HuH-7.5 (cell line): ENCODE measurements at regions not wholly inside any gene's neighbourhood (a gene's known extent, or its start where the extent isn't known, plus 50 kb on each side); places are given as distances from the start of the nearest gene placed in this dataset.
"Not testable (repeated sequence)": the region's sequence is repeated elsewhere in the genome, so short reads cannot be mapped to it uniquely, and the experiment has no call there.

ENCODE experiments used
- DNase-seq: peaks from one replicate; pipeline ENCODE4 v3.0.0; 2011; ENCODE audit warnings: low spot score

DNA sequence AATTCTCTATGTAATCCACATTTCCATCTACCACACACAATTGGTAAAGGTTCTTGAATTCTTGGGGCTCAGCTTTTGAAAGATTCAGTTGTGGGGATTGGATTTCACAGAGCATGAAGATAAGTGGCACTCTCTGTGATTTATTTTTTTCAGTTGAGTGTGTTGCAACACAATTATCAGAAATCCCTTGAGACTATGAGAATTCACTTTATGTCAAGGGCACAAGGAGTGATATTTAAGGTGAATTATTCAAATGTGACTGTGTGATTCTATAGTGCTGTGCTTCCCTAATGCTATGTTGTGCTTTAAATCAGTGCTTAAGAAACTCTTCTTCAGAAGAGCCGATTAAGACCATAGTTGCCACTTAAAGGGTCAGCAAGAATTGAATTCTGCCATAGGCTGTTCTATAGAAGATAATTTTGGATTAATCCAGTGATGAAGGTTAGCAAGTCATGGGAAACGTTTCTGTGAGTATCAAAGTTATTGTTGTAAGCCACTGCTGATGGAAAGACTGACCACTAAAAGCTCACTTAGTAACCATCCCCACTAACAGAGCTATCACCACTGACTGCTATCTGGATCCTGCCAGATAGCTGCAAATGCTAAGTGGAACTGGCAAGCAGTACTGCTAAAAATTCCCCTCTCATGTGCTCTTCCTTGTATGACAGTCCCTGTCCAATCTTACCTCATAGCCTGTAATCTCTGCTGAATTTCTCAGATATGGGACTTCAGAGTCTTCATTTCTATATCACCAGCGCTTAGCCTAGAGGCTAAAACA lies 134.0 kb upstream of the SEMA3D start:
- no peak for DNase-seq

DNA sequence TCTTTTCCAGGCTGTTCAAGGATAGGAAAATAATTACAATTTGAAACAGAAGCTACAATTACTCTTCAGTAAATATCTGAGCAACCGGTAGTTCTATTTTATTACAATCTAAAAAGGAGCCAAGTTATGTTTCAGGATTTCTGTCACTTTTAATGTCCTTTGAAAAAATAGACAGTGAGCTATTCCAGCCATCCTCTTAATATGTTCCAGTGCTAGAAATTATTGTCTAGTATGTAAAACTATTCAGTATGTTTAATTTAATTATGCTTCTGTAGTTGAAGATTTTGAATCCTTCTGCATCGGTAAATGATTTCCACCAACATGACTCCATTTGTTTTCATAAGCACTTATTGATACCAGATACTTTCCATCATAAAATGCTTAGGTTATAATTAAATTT lies 129.6 kb upstream of the SEMA3D start:
- no peak for DNase-seq

DNA sequence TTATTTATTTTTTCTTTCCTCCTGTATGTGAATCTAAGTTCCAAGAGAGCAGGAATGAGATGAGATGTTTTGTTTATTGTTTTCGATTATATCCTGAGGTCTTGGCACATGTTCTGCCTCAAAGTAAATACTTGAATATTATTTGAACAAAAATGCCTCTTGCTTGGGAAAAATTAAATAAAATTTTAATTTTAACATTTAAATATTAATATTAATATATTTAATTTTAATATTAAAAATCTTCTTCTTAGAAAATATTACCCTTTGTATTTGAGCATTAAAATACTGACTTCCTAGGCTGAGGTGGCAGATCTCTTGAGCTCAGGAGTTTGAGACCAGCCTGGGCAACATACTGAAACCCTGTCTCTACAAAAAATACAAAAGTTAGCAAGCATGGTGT lies 123.4 kb upstream of the SEMA3D start:
- no peak for DNase-seq

DNA sequence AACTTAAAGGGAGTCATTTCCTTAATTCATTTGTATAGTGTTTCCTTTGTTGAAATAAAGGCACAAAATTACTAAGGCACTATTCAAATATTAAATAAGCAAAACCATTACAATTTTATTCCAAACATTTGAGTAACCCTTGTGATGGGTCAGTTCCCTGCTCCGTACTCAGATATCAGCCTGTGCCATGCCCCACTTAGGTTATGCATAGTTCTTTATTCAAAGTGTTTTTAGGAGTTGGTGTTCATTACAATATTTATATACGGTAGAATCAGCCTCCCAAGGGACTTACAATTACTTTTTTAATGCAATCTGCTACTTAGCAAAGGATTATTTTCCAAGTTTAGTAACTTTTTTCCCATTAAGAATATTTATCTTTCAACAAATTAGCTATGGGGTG lies 119.3 kb upstream of the SEMA3D start:
- no peak for DNase-seq

DNA sequence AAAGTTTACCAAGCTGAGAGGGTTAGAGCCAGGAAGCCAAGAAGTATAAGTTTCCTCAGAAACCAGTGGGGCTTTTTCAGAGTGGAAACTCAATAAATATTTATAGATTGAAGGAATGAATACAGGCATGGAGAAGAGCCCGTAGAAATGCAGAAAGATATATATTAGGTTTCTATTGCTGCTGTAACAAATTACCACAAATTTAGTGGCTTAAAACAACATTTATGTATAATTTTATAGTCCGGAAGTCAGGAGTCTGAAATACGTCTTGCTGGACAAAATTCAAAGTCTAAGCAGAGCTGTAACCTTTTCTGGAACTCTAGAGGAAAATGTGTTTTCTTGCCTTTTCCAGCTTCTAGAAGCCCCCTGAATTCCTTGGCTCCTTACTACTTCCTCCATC lies 107.3 kb upstream of the SEMA3D start:
- no peak for DNase-seq

DNA sequence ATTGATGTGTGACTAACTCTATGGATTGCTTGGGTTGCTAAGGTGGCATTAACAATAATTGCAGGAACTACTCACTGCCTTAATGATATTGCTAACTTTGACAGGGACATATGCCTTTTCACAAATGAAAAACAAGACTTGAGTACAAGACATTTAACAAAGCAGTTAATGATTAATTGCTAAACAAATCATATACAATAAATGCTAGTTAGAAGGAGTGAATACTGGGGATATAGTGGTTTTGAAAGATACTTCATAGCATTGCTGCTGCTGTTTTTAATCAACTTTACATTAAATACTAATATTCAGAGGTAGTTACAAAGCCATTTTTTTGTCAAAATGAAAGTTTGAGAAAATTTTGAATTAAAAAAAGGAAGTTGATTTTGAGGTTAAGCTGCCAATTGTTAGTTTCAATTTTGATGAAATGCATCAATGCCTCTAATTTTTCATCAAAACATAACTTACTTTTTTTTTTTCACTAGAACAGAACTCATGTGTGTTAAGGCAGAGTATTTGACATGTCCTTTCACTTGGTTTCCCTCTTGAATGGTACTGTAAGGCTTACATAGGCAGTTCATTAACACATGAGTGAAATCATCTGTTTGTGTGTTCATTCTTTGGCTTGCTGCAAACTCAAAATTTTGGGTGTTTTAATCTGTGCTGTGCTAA lies 106.2 kb upstream of the SEMA3D start:
- no peak for DNase-seq

DNA sequence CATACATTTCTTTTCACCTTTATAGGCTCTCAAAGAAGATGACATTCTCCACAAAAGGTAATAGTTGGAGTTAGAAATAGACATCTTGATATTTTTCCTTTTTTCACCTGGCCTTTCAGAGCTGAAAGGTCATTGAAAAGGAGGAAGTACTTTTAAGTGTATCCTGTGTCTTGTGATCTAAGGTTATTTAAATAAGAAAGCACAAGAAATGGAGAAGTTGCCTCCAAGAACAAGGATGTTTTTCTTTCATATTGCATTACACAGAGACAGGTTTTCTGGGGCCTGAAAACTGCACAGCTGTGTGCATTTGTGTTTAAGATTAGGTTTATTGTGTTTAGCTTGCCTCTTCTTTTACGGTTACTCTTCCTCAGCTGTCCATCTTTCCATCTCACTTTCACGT lies 103.4 kb upstream of the SEMA3D start:
- DNase-seq, result no peak

DNA sequence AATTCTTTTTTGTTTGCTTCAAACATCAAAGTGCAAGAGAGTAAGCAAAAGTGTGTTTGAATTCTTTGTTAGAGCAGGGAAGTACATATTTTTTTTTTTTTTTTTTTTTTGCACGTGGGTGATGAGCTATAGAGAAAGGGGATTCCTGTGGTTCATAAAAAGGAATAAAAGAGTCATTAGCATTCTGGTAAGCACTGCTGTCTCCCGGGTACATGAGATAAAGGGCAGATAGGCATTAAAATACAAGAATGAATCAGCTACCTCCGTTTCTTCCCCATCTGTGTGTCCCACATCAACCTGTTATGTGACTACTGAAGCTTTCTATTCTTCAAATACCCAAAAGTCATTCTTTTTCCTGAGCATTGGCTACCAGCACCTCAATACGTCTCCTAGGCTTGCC lies 102.4 kb upstream of the SEMA3D start:
- DNase-seq, result no peak

DNA sequence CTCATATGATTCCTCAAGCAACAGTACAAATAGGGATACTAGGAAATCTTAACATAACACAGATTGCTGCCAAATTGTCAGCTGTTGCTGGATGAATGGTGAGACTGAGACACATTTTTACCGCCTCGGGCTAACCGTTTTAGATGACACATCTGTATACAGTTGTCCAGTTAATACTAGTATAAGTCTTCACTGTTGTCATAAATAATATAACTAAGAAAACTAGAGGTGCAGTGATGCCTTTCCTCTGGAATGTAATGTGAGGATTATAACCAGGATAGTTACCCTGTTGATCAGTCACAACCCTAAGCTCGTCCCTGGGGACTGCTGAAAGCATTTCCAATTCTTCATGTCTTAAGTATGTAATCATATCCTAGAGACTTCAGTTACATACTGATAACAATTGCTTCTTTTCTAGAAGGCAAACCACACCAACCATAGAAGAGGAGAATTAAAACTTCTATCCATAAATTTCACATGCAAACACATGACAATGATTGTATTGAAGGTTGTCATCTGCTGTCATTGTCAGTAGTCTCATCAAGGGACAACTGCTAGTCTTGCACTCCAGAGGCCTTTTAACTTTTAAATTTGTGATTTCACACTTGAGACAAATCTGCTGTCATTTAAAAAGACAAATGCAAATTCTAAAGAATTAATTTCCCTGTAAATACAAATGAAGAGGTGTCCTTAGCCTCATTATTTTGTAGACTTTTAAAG lies 100.4 kb upstream of the SEMA3D start:
- DNase-seq, result no peak

DNA sequence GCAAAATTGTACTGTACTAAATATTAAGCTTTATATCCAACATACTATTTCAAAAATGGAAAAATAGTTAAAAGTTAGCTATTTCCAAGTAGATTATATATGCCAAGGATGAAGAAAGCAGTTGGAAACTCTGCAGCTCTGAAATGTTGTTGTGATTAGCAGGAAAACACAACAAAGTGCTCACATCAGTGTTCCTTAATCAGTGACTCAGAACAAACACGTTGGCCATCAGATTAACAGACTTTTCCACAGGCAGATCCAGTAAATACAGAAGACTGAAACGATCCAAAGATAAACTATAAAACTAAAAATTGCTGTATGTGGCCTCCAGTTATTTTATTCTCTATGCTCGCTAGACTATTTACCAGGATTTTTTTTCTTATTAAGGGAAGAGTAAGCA lies 99.6 kb upstream of the SEMA3D start:
- DNase-seq, result no peak

DNA sequence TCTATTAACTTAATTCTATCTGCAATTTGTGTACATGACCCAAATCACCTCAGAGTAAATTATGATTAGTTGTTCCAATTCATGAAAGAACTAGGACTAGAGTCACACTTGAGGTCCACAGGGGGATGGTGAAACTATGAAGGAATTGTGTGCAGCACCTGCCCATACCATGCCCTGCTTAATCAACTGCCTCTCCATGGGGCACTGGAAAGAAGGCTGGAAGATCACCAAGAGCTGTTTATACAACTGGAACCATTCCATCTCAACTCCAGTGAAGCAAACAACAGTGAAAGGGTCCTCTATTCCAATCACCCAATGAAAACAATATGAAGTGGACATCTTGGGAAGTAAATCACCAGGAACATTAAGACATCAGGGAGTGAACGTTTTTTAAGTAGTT lies 98.7 kb upstream of the SEMA3D start:
- no peak for DNase-seq

DNA sequence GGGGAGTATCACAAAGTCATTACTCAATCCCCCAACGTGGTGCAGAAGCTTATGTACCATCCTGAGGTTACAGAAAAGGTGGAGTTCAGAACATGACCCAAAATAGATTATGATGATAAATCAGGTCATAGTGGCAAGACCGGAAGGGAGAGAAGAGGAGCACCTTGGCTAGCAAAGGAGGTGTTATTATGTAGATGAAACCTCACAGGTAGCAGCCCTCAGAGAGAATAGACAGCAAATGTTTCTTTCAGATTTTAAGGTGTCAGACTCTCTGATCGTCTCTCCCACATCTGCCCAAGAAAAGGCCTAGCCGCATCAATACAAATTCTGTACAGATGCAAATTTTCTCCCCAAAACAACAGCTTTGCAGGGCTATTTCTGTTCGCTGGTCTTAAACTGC lies 88.3 kb upstream of the SEMA3D start:
- no peak for DNase-seq

DNA sequence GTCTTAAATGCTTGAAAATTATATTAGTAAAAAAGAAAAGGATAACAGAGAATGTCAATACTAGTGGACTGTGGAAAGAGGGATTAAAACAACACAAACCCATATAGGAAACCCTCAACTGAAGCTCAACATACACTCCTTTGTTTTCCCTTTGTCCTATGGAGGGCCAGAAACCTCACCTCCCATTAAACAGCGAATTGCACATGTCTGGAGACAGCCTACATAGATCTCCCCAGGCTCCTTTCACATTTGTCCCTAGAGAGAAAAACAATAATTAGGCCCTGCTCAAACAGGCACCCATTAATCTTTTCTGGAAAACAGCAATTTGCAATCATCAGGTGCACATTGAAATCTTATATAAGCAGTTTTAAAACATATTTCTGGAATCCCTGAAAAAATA lies 87.6 kb upstream of the SEMA3D start:
- DNase-seq, result no peak

DNA sequence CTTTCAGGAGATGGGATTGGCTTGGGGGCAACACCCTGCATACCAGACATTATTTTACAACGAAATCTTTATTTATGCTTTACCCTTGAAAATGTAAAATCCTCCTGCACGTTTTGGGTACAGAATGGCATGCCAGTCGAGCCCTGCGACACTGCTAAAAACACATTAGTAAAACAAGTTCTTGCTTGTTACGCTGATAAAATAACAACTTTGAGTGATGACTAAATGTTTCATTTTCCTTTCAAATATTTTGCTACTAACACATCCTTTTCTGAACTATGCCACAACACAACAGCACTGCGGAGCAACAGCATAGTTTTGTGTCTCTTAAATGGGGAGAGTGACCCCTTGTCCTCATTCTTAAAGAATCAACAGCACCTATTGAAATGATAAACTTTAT lies 76.0 kb upstream of the SEMA3D start:
- DNase-seq, result no peak

DNA sequence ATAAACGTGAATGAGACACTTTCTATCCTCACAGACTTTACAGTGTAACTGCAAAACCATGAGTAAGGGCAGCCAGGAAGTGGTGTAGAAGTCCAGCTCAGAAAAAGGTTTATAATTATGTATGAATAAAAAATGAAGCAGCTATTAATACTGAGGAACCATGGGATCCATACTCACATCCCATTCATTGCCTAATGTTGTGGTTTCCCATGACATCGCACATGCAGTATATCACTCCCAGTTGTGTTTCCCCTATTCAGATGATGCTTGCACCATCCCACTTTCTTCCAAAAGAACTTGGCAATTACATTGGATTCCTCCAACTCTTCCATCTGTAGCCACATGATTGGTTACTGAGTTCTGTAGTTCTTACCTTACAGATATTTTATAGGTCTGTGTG lies 74.5 kb upstream of the SEMA3D start:
- no peak for DNase-seq

DNA sequence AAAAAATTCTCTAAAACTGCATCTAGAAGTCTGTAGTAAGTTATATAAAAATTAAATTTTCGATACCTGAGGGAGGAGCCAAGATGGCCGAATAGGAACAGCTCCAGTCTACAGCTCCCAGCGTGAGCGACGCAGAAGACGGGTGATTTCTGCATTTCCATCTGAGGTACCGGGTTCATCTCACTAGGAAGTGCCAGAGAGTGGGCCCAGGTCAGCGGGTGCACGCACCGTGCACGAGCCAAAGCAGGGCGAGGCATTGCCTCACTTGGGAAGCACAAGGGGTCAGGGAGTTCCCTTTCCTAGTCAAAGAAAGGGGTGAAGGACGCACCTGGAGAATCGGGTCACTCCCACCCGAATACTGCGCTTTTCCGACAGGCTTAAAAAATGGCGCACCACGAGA lies 62.9 kb upstream of the SEMA3D start:
- not testable (repeated sequence) for DNase-seq

DNA sequence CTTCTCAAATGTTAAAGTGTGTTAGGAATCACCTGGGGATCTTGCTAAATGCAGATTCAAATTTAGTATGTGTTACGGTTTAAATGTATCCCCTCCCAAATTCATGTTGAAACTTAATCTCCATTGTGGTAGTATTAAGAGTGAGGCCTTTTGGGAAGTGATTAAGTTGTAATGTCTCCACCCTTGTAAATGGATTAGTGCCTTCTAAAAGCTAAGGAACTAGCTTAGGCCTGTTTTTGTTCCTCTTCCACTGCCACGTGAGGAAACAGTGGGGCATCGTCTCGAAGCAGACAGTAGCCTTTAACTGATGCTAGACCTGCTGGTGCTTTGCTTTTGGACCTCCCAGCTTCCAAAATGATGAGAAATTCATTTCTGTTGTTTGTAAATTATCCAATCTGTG lies 52.3 kb upstream of the SEMA3D start:
- DNase-seq, result no peak

DNA sequence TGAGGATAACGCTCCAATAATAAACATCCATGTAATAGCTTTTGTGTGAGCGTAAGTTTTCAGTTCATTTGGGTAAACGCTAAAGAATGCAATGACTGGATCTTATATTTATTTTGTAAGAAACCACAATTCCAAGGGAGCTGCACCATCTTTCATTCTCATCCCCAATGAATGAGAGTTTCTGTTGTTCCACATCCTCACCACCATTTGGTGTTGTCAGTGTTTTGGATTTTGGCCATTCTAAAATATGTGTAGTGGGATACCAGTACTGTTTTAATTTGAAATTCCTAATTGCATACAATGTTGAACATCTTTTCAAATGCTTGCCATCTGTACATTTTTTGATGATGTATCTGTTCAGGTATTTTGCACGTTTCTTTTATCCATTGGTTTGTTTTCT lies 50.9 kb upstream of the SEMA3D start:
- no peak for DNase-seq
